K562 (cell line): ENCODE measurements at regions not wholly inside any gene's neighbourhood (a gene's known extent, or its start where the extent isn't known, plus 50 kb on each side); places are given as distances from the start of the nearest gene placed in this dataset.

Experiments
- ATAC-seq: fragments of 200-7000 bp; cut with Tn5 transposase; 3 replicates; pipeline ENCODE4 v1.9.1; 2020; ENCODE audit warnings: moderate library complexity
- BruUV-seq: library from RNA; stranded (reverse); fragments of 400-500 nt; replicated peaks from 2 replicates; lab custom pipeline; 2021; lab: Mats Ljungman, UMichigan
- CTCF ChIA-PET: fragments of 300-600 bp; formaldehyde crosslinking; extraction: SDS; loops from one replicate; lab custom pipeline; 2021; ENCODE audit warnings: low intra/inter-chr PET ratio; lab: Yijun Ruan, JAX
- POLR2A ChIA-PET: fragments of 300-600, 350-650 bp; sonication (Branson Sonifier 250); formaldehyde crosslinking; extraction: SDS; loops from one replicate; lab custom pipeline; 2021; ENCODE audit warnings: antibody characterized with exemption, inconsistent platforms; lab: Yijun Ruan, JAX
- DNase-seq, 4 experiments: peaks; one replicate each; pipeline versions ENCODE4 v3.0.0 to v3.0.0-alpha.2; 2011 to 2018; ENCODE audit warnings: low spot score in 3 of 4, mixed read lengths in 3 of 4; ENCODE audit errors: extremely low read depth in 1 of 4
- FAIRE-seq: peaks from 2 replicates; lab custom pipeline; 2011; peaks lifted over from hg19 to GRCh38; lab: Jason Lieb, UNC
- H2AFZ ChIP-seq: 2 replicates; pipeline ENCODE4 v1.6.0; 2011; ENCODE audit warnings: low read depth, low read length, control low read depth, inconsistent platforms
- H3K27ac ChIP-seq: fragments of 200-600 bp; 3 replicates; pipeline ENCODE4 v1.8.0; 2011; ENCODE audit warnings: low read depth, mild to moderate bottlenecking, control low read depth, inconsistent platforms, low read length, moderate library complexity, mixed read lengths; ENCODE audit errors: extremely low read depth
- H3K27me3 ChIP-seq, 2 experiments: fragments of 300-600 bp in 1 of 2; 2 replicates in 1 of 2; 3 replicates in 1 of 2; pipeline versions ENCODE4 v1.6.0 to v1.8.0; 2011; ENCODE audit warnings: inconsistent platforms in 2 of 2, low read length in 2 of 2, mild to moderate bottlenecking in 1 of 2, mixed read lengths in 1 of 2, moderate library complexity in 1 of 2; ENCODE audit not compliant: control insufficient read depth in 2 of 2, insufficient read depth in 2 of 2
- H3K36me3 ChIP-seq: fragments of 300-600 bp; 3 replicates; pipeline ENCODE4 v1.8.0; 2011; ENCODE audit warnings: mild to moderate bottlenecking, low read length, inconsistent platforms; ENCODE audit not compliant: control insufficient read depth, insufficient read depth
- H3K4me1 ChIP-seq, 2 experiments: fragments of 200-600 bp in 1 of 2; replicated peaks in 1 of 2; 2 replicates in 1 of 2; 3 replicates in 1 of 2; pipeline versions ENCODE4 v1.5.1 to v1.8.0; 2011; ENCODE audit warnings: inconsistent platforms in 2 of 2, low read length in 2 of 2, mild to moderate bottlenecking in 1 of 2, mixed read lengths in 1 of 2, moderate library complexity in 1 of 2; ENCODE audit not compliant: control insufficient read depth in 2 of 2, insufficient read depth in 2 of 2
- H3K4me2 ChIP-seq: 2 replicates; pipeline ENCODE4 v1.6.1; 2011; ENCODE audit warnings: low read length, control low read depth, inconsistent platforms, mixed read lengths; ENCODE audit not compliant: insufficient read depth
- H3K4me3 ChIP-seq: fragments of 200-600 bp; sonication (generic), shearing (Covaris generic); 2 replicates; pipeline ENCODE4 v1.5.1; 2016; ENCODE audit warnings: control low read depth, inconsistent platforms
- H3K79me2 ChIP-seq: fragments of 200-600 bp; 3 replicates; pipeline ENCODE4 v1.8.0; 2011; ENCODE audit warnings: low read length, inconsistent platforms; ENCODE audit not compliant: control insufficient read depth, insufficient read depth
- H3K9ac ChIP-seq, 2 experiments: 2 replicates each; pipeline versions ENCODE4 v1.6.0 to v1.6.1; 2011; ENCODE audit warnings: low read depth in 2 of 2, low read length in 2 of 2, control low read depth in 1 of 2, inconsistent platforms in 1 of 2, mild to moderate bottlenecking in 1 of 2, mixed read lengths in 1 of 2; ENCODE audit not compliant: insufficient read depth in 1 of 2
- H3K9me1 ChIP-seq: one replicate; pipeline ENCODE4 v1.6.0; 2011; ENCODE audit warnings: inconsistent platforms, mild to moderate bottlenecking, low read length, moderate library complexity; ENCODE audit not compliant: control insufficient read depth, insufficient read depth
- H3K9me3 ChIP-seq: replicated peaks from 2 replicates; pipeline ENCODE4 v1.5.1; 2011; ENCODE audit warnings: low read depth, low read length, inconsistent platforms; ENCODE audit not compliant: control insufficient read depth, insufficient read depth
- H4K20me1 ChIP-seq: replicated peaks from 2 replicates; pipeline ENCODE4 v1.6.1; 2011; ENCODE audit warnings: low read length, inconsistent platforms, mixed read lengths; ENCODE audit not compliant: control insufficient read depth, insufficient read depth
- CBX1 ChIP-seq: sonication (generic); IDR thresholded peaks from 2 replicates; pipeline ENCODE4 v1.6.1; 2016; ENCODE audit warnings: antibody characterized with exemption, low read depth, mild to moderate bottlenecking
- CHAMP1 ChIP-seq: fragments of 450-650 bp; IDR thresholded peaks from 2 replicates; pipeline ENCODE4 v1.6.1; 2016; ENCODE audit warnings: mild to moderate bottlenecking
- FOXA3 ChIP-seq, 2 experiments: fragments of 450-650 bp in 1 of 2; sonication (generic) in 1 of 2; formaldehyde crosslinking; IDR thresholded peaks in 1 of 2; conservative IDR thresholded peaks in 1 of 2; 2 replicates each; pipeline versions ENCODE4 v1.4.0 to v1.8.0; 2020 to 2022; ENCODE audit warnings: mild to moderate bottlenecking in 2 of 2, missing genetic modification reagents in 1 of 2
- FOXP4 ChIP-seq: sonication (generic); formaldehyde crosslinking; IDR thresholded peaks from 2 replicates; pipeline ENCODE4 v1.8.0; 2022; ENCODE audit warnings: mild to moderate bottlenecking, missing genetic modification reagents, borderline replicate concordance
- HNRNPL ChIP-seq: fragments of 200-400 bp; formaldehyde crosslinking; IDR thresholded peaks from 2 replicates; pipeline ENCODE4 v1.6.1; 2017; ENCODE audit warnings: low read depth, mild to moderate bottlenecking, low read length
- NFIC ChIP-seq: fragments of 450-650 bp; IDR thresholded peaks from 2 replicates; pipeline ENCODE4 v1.6.1; 2017; ENCODE audit warnings: mild to moderate bottlenecking, inconsistent platforms
- TEAD2 ChIP-seq: fragments of 450-650 bp; IDR thresholded peaks from 2 replicates; pipeline ENCODE4 v1.6.1; 2016; ENCODE audit warnings: missing genetic modification characterization, control low read depth, missing compliant biosample characterization
- ZNF212 ChIP-seq: fragments of 450-650 bp; formaldehyde crosslinking; IDR thresholded peaks from 2 replicates; pipeline ENCODE4 v1.4.0; 2020; ENCODE audit warnings: mild to moderate bottlenecking
- ZNF280A ChIP-seq: fragments of 450-650 bp; IDR thresholded peaks from 2 replicates; pipeline ENCODE4 v1.6.1; 2018; ENCODE audit warnings: mild to moderate bottlenecking, low read depth; ENCODE audit not compliant: partially characterized antibody
- ZNF518B ChIP-seq: fragments of 250-450 bp; sonication (Bioruptor Pico); IDR thresholded peaks from 2 replicates; pipeline ENCODE4 v1.5.0; 2021; ENCODE audit warnings: mild to moderate bottlenecking, moderate library complexity
- ZNF644 ChIP-seq: fragments of 200-800 bp; sonication (Bioruptor generic); IDR thresholded peaks from 2 replicates; pipeline ENCODE4 v1.6.1; 2016; ENCODE audit warnings: low read depth, missing genetic modification characterization, missing compliant biosample characterization
- WGBS: fragments of 100-300 bp; shearing (Covaris generic); methylation state at CpG from one replicate; pipeline ENCODE4 v1.1.6; 2016; ENCODE audit warnings: low coverage, mixed read lengths; ENCODE audit not compliant: insufficient coverage; ENCODE audit errors: missing lambda C conversion rate; 5-methylcytosine and 5-hydroxymethylcytosine counted together
- in situ Hi-C: fragments of 300-500 bp; cut with MboI; formaldehyde crosslinking; loops from 4 replicates; pipeline ENCODE4 v1.15.0; 2018; ENCODE audit warnings: inconsistent platforms, mixed read lengths
- intact Hi-C: fragments of 100-400 bp; cut with micrococcal nuclease; formaldehyde crosslinking; loops from 2 replicates; pipeline ENCODE4 v1.14.2; 2022

GRCh38 chr6:55034752-55035151 is 139.6 kb upstream of the HCRTR2 start:
- no peaks in the 10 kb centered on the region for H3K9me3 ChIP-seq
- no peak overlapping the region for H2AFZ ChIP-seq
- CTCF ChIA-PET: no interaction called here
- no peak overlapping the region for H3K9ac ChIP-seq
- intact Hi-C loops (no loop called here), in situ Hi-C loops (no loop called here)
- TF ChIP-seq CHAMP1 (no peak), ZNF280A (no peak), FOXP4 (CRISPR knock-in tag) (no peak), NFIC (no peak), ZNF644 (tag) (no peak), TEAD2 (no peak), FOXA3 (CRISPR knock-in tag; conservative IDR thresholded peaks at IDR 0.05 in 1 of 2, IDR thresholded peaks at IDR 0.05 in 1 of 2) (no peak), HNRNPL (no peak), ZNF212 (no peak), ZNF518B (CRISPR knock-in tag) (no peak), CBX1 (no peak)
- H3K27me3 ChIP-seq: no peaks in the 10 kb centered on the region
- no peaks in the 10 kb centered on the region for H3K4me1 ChIP-seq
- no peak overlapping the region for H3K4me2 ChIP-seq
- ATAC-seq (no peak), DNase-seq (no peak), FAIRE-seq (no peak)
- no peaks in the 10 kb centered on the region for H3K9me1 ChIP-seq
- H4K20me1 ChIP-seq: no peaks in the 10 kb centered on the region
- 6% methylated on average over 3 of the region's 3 CpGs for WGBS
- H3K79me2 ChIP-seq: no peaks in the 10 kb centered on the region
- POLR2A ChIA-PET: no interaction called here
- no peaks in the 10 kb centered on the region for H3K36me3 ChIP-seq
- BruUV-seq: no TSS peak
- no peak overlapping the region for H3K27ac ChIP-seq
- H3K4me3 ChIP-seq: no peak overlapping the region
